ENCODE measurements at regions not wholly inside any gene's neighbourhood (a gene's known extent, or its start where the extent isn't known, plus 50 kb on each side); places are given as distances from the start of the nearest gene placed in this dataset.

DNA sequence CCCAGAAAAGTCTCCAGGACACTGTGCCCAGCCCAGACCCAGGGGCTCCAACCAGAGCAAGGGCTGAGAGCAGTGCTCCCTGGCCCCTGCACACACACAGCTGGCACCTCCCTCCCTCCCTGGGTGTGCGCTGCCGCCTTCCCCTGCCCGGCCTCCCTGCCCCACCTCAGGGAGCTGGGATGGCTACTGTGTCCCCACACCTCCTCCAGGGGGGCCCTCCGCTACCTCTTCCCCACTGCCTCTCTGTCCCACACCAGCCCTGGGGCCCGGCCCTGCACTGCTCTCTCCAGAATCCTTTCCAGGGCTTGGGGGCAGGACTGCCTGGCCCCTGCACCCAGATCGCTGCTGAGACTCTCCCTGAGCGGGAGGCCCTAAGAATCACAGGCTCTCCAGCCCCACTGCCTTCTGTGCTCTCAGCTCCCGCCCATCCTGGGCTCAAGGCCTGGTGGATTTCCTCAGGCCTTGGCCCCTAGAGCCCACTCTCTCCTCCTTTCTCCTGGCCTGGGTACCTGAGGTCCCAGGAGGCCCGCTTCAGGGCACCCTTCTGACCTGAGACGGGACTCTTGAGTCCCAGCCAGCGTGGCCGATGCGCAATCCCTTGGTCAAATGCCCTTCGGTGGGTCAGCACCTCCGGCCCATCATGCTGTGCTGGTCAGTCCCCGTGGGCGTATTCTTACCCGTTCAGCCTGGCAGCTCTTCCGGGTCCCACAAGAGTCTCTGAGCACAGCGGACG lies 276.8 kb upstream of the HDAC4 start:
- 86% methylated on average over 21 of the region's 21 CpGs for WGBS
- TF ChIP-seq POLR2A (IDR thresholded peaks at IDR 0.05) (no peak), POLR2AphosphoS5 (IDR thresholded peaks at IDR 0.05) (no peak)
- TF ChIP-seq, protein P1, sequence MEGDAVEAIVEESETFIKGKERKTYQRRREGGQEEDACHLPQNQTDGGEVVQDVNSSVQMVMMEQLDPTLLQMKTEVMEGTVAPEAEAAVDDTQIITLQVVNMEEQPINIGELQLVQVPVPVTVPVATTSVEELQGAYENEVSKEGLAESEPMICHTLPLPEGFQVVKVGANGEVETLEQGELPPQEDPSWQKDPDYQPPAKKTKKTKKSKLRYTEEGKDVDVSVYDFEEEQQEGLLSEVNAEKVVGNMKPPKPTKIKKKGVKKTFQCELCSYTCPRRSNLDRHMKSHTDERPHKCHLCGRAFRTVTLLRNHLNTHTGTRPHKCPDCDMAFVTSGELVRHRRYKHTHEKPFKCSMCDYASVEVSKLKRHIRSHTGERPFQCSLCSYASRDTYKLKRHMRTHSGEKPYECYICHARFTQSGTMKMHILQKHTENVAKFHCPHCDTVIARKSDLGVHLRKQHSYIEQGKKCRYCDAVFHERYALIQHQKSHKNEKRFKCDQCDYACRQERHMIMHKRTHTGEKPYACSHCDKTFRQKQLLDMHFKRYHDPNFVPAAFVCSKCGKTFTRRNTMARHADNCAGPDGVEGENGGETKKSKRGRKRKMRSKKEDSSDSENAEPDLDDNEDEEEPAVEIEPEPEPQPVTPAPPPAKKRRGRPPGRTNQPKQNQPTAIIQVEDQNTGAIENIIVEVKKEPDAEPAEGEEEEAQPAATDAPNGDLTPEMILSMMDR (IDR thresholded peaks at IDR 0.05) = no peak
- Histone ChIP-seq H3K9me3 (no peaks in the 10 kb centered on the region), H3K27ac (no peak overlapping the region), H3K27me3 (replicated peaks; ENCODE audit: insufficient read depth) (no peaks in the 10 kb centered on the region), H3K36me3 (no peaks in the 10 kb centered on the region), H3K4me3 (no peak overlapping the region), H3K4me1 (replicated peaks) (no peaks in the 10 kb centered on the region)
- intact Hi-C loops (cut with DNase I) = no loop called here
- DNase-seq (ENCODE audit: low spot score) = no peak

DNA sequence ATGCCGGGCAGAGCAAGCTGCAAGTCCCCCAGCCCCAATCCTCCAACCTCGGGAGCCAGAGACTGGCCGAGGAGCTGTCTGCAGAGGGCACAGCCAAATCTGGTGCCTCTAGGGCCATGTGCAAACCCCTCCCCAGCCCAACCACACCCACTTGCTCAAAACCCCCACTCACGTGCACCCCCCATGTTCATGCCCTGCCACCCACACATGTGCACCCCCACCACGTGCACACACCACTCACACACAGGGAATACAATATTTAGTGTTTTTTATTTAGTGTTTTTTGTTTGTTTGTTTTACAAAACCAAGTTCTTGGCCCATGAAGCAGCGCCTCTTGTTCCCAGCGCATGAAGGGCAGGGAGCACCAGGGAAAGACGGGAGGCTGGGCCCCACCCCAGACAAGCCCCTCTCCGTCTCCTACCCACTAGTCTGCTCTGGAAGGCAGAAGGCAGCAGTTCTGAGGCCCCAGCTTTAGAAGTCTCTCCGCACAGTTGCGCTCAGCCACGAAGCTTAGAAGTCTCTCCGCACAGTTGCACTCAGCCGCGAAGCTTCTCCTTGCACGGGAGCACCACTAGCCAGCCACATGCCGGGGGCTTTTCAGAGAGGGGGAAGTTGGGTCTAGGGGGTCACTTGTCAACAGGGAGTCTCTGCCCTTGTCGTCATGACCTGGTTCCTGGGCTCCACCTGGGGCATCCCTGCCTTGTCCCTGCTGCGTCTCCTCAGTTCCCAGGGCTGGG lies 276.1 kb upstream of the HDAC4 start:
- H3K27me3 ChIP-seq (replicated peaks; ENCODE audit: insufficient read depth) = no peaks in the 10 kb centered on the region
- 80% methylated on average over 19 of the region's 19 CpGs for WGBS
- DNase-seq (ENCODE audit: low spot score) = no peak

DNA sequence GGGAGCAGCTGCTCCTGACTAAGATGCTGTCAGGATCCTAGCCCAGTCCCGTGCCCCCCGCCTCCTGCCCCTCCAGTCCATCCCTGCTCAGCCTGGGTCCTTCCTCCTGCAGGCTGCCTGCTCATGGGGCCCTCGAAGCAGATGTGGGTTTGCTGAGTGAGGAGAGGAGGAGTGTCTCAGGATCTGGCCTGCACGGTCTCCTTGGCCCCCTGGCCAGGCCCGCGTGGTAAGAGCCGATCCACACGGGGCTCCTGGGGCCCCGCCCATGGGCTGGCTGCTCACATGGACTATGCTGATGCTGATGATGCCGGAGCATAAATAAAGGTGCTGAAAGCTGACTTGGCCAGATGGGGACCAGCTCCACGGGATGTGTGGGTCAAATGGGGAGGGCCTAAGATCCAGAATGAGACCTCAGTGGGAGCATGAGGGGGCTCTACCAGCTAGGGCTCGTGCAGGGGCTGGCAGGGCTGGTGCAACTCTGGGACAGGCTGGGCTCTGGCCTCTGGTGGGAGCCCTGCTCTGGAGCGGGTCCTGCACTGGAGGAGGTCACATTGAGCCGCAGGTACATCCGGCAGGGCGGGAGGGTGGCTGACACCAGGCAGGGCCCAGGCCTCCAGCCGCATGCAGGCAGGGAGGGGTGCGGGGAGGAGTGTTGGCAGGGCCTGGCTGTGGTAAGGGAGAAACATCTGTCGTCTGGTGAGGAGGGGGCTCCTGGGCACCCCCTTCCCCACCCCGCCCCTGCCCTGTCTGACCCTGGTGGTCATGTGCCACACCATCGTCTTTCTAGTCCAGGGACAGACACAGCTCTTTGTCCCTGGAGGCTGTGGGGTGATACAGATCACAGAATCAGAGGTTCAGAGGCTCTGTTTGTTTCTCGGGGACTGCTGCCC lies 275.3 kb upstream of the HDAC4 start:
- H3K27ac ChIP-seq = no peak overlapping the region
- WGBS = 79% methylated on average over 22 of the region's 22 CpGs
- TF ChIP-seq POLR2A (IDR thresholded peaks at IDR 0.05) (no peak), POLR2AphosphoS5 (IDR thresholded peaks at IDR 0.05) (no peak)
- TF ChIP-seq, protein P1 (IDR thresholded peaks at IDR 0.05) = no peak
- no peak overlapping the region for H3K4me3 ChIP-seq
- H3K9me3 ChIP-seq = no peaks in the 10 kb centered on the region
- no peak for DNase-seq (ENCODE audit: low spot score)
- no peaks in the 10 kb centered on the region for H3K4me1 ChIP-seq (replicated peaks)
- no peaks in the 10 kb centered on the region for H3K36me3 ChIP-seq
- intact Hi-C loops (cut with DNase I) = no loop called here
- H3K27me3 ChIP-seq (replicated peaks; ENCODE audit: insufficient read depth) = no peaks in the 10 kb centered on the region

More for the DNA sequence above, 276.1 kb upstream of the HDAC4 start:
- no peak for TF ChIP-seq POLR2AphosphoS5 (IDR thresholded peaks at IDR 0.05)
- no peak overlapping the region for H3K27ac ChIP-seq
- H3K36me3 ChIP-seq = no peaks in the 10 kb centered on the region
- intact Hi-C loops (cut with DNase I) = no loop called here
- no peaks in the 10 kb centered on the region for H3K9me3 ChIP-seq
- H3K4me3 ChIP-seq = no peak overlapping the region
- H3K4me1 ChIP-seq (replicated peaks) = no peaks in the 10 kb centered on the region

DNA sequence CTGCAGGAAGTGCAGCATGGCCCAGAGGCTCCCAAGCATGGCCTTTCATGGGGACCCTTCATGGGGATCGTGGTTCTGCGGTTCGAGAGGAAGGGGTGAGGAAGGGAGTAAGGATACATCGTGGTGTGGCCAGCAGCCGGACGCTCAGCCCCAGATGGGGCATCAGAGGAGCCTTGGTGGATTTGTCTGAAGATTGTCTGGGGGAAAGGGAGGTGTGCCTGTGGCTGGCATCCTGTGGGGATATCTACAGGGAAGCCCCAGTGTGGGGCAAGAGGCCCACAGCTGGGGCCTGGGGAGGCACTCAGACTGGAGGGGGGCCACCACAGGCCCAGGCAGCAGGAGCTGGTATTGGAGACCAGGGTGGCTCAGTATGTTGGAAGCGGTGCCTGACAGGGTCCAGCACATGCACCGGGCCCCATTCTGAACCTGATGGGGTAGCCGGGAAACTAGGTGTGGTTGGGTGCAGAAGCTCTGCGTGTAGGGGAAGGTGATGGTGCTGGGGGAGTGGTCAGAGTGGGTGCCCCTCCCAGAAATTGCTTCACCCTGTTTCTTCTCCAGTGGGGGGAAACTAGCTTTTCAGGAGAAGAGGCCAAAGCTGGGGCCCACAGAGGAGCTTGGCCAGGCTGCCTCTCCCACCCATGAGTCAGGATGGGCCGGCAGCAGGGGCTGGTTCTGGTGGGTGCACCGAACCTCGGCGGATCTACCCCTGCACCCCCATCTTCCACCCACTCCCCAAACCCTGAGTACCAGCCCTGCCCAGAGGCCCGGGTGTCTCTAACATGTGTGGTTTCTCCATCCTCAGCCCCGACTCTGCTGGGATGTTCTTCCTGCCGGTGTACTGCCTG lies 274.4 kb upstream of the HDAC4 start:
- TF ChIP-seq POLR2AphosphoS5 (IDR thresholded peaks at IDR 0.05) = no peak
- Histone ChIP-seq H3K4me3 (no peak overlapping the region), H3K27ac (no peak overlapping the region), H3K36me3 (no peaks in the 10 kb centered on the region), H3K9me3 (no peaks in the 10 kb centered on the region), H3K27me3 (replicated peaks; ENCODE audit: insufficient read depth) (no peaks in the 10 kb centered on the region), H3K4me1 (replicated peaks) (no peaks in the 10 kb centered on the region)
- DNase-seq (ENCODE audit: low spot score) = no peak
- intact Hi-C loops (cut with DNase I) = no loop called here
- WGBS = 91% methylated on average over 17 of the region's 17 CpGs

DNA sequence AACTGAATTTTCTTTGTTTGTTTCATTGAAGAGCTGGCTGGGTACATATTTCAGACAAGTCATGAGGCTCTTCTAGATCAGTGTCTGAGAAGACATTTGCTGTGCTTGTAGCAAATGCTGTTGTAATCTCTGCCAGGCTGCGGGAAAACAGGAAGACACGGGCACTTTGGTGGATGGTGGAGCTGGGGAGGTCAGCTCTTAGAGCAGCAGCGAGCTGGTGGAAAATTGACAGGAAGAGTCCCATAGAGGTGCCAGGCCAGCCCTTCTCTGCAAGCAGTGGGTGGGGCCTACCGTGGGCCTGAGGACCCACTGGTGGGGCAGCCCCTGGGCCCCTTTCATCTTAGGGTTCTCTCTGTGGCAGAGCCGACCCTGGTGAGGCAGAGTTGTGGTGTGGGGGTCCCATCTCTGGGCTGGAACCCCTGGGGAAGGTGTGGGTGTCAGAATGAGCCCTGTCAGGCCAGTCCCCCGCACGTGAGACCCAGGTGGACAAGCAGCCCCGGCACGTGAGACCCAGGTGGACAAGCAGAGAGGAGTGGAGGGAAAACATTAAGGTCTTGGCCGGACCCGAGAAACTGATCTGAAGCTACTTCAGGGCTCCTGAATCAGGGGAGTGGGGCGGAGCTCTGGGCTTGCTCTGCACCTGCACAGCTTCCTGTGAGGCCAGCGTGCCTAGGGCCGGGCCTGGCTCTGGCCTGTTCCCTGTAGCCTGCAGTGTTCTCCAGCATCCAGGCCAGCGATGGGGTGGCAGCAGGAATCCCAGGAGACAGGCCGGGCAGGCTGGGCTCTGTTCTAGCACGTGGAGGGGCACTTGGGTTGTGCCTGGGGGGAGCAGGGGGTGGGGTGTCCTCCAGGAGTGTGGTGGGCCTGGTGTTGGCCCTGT lies 273.5 kb upstream of the HDAC4 start:
- Histone ChIP-seq H3K27ac (no peak overlapping the region), H3K36me3 (no peaks in the 10 kb centered on the region), H3K4me1 (replicated peaks) (no peaks in the 10 kb centered on the region), H3K27me3 (replicated peaks; ENCODE audit: insufficient read depth) (no peaks in the 10 kb centered on the region), H3K4me3 (no peak overlapping the region), H3K9me3 (no peaks in the 10 kb centered on the region)
- 94% methylated on average over 17 of the region's 17 CpGs for WGBS
- intact Hi-C loops (cut with DNase I) = no loop called here
- DNase-seq (ENCODE audit: low spot score) = no peak
- TF ChIP-seq POLR2A (IDR thresholded peaks at IDR 0.05) (no peak), POLR2AphosphoS5 (IDR thresholded peaks at IDR 0.05) (no peak)
- TF ChIP-seq, protein P1 (IDR thresholded peaks at IDR 0.05) = no peak
